IMR-90 (cell line): ENCODE measurements at regions not wholly inside any gene's neighbourhood (a gene's known extent, or its start where the extent isn't known, plus 50 kb on each side); places are given as distances from the start of the nearest gene placed in this dataset.

ENCODE experiments used
- CEBPB ChIP-seq: IDR thresholded peaks from 2 replicates; pipeline ENCODE4 v1.6.1; 2012; ENCODE audit warnings: low read depth, low read length, improper control_type of control experiment
- ELK1 ChIP-seq: fragments of 150-350 bp; IDR thresholded peaks from 2 replicates; pipeline ENCODE4 v1.6.1; 2016; ENCODE audit warnings: low read depth, mild to moderate bottlenecking, low read length, moderate library complexity, borderline replicate concordance
- POLR2A ChIP-seq: IDR thresholded peaks from 2 replicates; pipeline ENCODE4 v1.6.1; 2012; ENCODE audit warnings: mild to moderate bottlenecking, low read depth, low read length
- RAD21 ChIP-seq: IDR thresholded peaks from 2 replicates; pipeline ENCODE4 v1.6.1; 2012; ENCODE audit warnings: low read length, improper control_type of control experiment
- RCOR1 ChIP-seq: IDR thresholded peaks from 2 replicates; pipeline ENCODE4 v1.6.1; 2012; ENCODE audit warnings: mild to moderate bottlenecking, low read length, improper control_type of control experiment; ENCODE audit not compliant: insufficient replicate concordance
- SMC3 ChIP-seq: fragments of 150-350 bp; IDR thresholded peaks from 2 replicates; pipeline ENCODE4 v1.6.1; 2016; ENCODE audit warnings: low read depth, mild to moderate bottlenecking, antibody characterized with exemption, low read length, moderate library complexity
- TF ChIP-seq, protein P1 (sequence below): conservative IDR thresholded peaks from 2 replicates; pipeline ENCODE4 v1.5.1; 2012; ENCODE audit warnings: mild to moderate bottlenecking, low read depth, low read length, improper control_type of control experiment
- TF ChIP-seq, protein P2 (sequence below): fragments of 150-350 bp; IDR thresholded peaks from 2 replicates; pipeline ENCODE4 v1.6.1; 2017; ENCODE audit warnings: mild to moderate bottlenecking, antibody characterized with exemption, low read length, low read depth

DNA sequence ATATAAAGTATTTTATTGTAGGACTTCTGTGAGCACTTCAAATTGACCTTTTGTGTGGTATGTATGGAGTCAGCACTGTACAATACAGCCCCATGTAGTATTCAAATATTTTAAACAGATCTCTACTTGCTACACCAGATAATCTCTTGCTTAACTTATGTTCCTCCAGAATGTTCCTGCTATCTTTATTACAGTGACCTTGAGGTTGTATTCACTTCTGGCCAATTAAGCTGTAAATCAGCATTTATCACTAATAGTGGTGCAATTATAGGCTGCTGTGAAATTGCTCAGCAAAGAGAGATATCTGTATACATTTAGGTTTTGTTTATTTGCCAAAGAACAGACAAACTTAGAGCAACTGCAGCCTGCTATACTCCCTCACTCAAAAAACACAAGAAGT, 1218.6 kb downstream of the PCDH17 start:
- TF ChIP-seq POLR2A (no peak), RAD21 (no peak), RCOR1 (no peak), SMC3 (no peak), CEBPB (no peak), ELK1 (no peak)
- TF ChIP-seq, protein P1, sequence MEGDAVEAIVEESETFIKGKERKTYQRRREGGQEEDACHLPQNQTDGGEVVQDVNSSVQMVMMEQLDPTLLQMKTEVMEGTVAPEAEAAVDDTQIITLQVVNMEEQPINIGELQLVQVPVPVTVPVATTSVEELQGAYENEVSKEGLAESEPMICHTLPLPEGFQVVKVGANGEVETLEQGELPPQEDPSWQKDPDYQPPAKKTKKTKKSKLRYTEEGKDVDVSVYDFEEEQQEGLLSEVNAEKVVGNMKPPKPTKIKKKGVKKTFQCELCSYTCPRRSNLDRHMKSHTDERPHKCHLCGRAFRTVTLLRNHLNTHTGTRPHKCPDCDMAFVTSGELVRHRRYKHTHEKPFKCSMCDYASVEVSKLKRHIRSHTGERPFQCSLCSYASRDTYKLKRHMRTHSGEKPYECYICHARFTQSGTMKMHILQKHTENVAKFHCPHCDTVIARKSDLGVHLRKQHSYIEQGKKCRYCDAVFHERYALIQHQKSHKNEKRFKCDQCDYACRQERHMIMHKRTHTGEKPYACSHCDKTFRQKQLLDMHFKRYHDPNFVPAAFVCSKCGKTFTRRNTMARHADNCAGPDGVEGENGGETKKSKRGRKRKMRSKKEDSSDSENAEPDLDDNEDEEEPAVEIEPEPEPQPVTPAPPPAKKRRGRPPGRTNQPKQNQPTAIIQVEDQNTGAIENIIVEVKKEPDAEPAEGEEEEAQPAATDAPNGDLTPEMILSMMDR: no peak
- TF ChIP-seq, protein P2, sequence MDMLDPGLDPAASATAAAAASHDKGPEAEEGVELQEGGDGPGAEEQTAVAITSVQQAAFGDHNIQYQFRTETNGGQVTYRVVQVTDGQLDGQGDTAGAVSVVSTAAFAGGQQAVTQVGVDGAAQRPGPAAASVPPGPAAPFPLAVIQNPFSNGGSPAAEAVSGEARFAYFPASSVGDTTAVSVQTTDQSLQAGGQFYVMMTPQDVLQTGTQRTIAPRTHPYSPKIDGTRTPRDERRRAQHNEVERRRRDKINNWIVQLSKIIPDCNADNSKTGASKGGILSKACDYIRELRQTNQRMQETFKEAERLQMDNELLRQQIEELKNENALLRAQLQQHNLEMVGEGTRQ: no peak
